Gastrocnemius medialis (tissue), 4 donors: ENCODE measurements at regions not wholly inside any gene's neighbourhood (a gene's known extent, or its start where the extent isn't known, plus 50 kb on each side); places are given as distances from the start of the nearest gene placed in this dataset.

Experiments
- ATAC-seq, 2 donors: fragments of 150-250 bp; one replicate each; pipeline ENCODE4 v1.9.1; 2016
- DNase-seq, 2 donors: peaks; one replicate each; pipeline ENCODE4 v3.0.0-alpha.2; 2019
- H3K27ac ChIP-seq, 4 donors: fragments of 200-600 bp; sonication (generic); 1 replicate in 1 of 4; 2 replicates in 3 of 4; pipeline ENCODE4 v1.5.1; 2016 to 2018; ENCODE audit warnings: mild to moderate bottlenecking in 2 of 4, moderate library complexity in 1 of 4
- H3K27me3 ChIP-seq, 3 donors: fragments of 200-600 bp; sonication (generic) in 2 of 3; 1 replicate in 1 of 3; 2 replicates in 2 of 3; pipeline versions ENCODE4 v1.5.1 to v1.6.0; 2016 to 2019; ENCODE audit warnings: mild to moderate bottlenecking in 1 of 3, moderate library complexity in 1 of 3
- H3K36me3 ChIP-seq, 2 donors: fragments of 200-600 bp; sonication (generic) in 1 of 2; one replicate each; pipeline ENCODE4 v1.5.1; 2017 to 2018
- H3K4me1 ChIP-seq, 2 donors: fragments of 200-600 bp; sonication (generic) in 1 of 2; one replicate each; pipeline ENCODE4 v1.5.1; 2016 to 2017; ENCODE audit warnings: mild to moderate bottlenecking in 2 of 2
- H3K4me3 ChIP-seq, 4 donors: fragments of 200-600 bp; sonication (generic) in 3 of 4; 1 replicate in 1 of 4; 2 replicates in 3 of 4; pipeline ENCODE4 v1.5.1; 2016 to 2019; ENCODE audit warnings: mild to moderate bottlenecking in 2 of 4
- H3K9me3 ChIP-seq, 3 donors: fragments of 200-600 bp; sonication (generic) in 2 of 3; 1 replicate in 1 of 3; 2 replicates in 2 of 3; pipeline ENCODE4 v1.5.1; 2016 to 2019
- POLR2A ChIP-seq, 2 donors: fragments of 450-650 bp; IDR thresholded peaks; one replicate each; pipeline ENCODE4 v1.6.1; 2017; ENCODE audit warnings: antibody characterized with exemption in 2 of 2, mild to moderate bottlenecking in 2 of 2, moderate library complexity in 2 of 2
- in situ Hi-C, 4 donors: fragments of 200-750 bp; cut with MboI; loops; one replicate each; pipeline versions ENCODE4 v1.15.0 to v1.8.0; 2017; ENCODE audit warnings: low sequenced_read_pairs in 4 of 4
- intact Hi-C: fragments of 100-400 bp; cut with DNase I; formaldehyde crosslinking; loops from one replicate; pipeline ENCODE4 v1.15.1; 2023; ENCODE audit warnings: low total_unique reads
- TF ChIP-seq, protein P1 (sequence below), 5 experiments: fragments of 450-650 bp in 3 of 5; fragments of 200-600 bp in 2 of 5; sonication (generic) in 2 of 5; IDR thresholded peaks in 4 of 5; conservative IDR thresholded peaks in 1 of 5; 1 replicate in 4 of 5; 2 replicates in 1 of 5; pipeline ENCODE4 v1.5.1; 2016 to 2019; ENCODE audit warnings: antibody characterized with exemption in 5 of 5, mild to moderate bottlenecking in 3 of 5, moderate library complexity in 3 of 5

DNA sequence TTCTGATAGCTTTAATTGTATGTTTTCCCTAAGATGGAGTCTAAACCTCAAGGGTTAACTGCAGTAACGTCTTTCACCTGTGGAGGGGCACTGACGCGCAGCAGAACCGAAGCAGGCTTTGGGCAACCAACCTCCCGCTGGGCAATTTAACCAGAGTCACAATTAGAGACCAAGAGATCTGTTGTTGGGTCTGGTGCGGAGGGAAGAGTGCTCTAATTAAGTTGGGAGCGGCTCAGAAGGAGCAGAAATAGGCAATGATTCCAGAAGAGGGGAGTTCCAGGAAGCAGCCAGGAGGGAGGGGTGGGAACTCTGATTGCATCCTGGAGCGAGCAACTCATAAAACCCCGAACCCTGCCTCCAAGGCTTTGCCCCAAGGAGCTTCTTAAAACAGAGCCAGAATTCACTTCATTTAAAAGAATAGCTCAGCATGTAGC is 245.8 kb downstream of the PAX3 start:
- DNase-seq, result no peak
- no peaks in the 10 kb centered on the region for H3K4me1 ChIP-seq
- H3K9me3 ChIP-seq, result no peaks in the 10 kb centered on the region
- H3K4me3 ChIP-seq, result no peak overlapping the region
- in situ Hi-C loops, result loop anchor here (10.0 to 25.0 kb wide), 5 partner anchors 252 to 562 kb away; a partner anchor contains a TSS
- H3K27ac ChIP-seq, result no peak overlapping the region
- intact Hi-C loops, result no loop called here
- H3K36me3 ChIP-seq, result no peaks in the 10 kb centered on the region
- TF ChIP-seq, protein P1, sequence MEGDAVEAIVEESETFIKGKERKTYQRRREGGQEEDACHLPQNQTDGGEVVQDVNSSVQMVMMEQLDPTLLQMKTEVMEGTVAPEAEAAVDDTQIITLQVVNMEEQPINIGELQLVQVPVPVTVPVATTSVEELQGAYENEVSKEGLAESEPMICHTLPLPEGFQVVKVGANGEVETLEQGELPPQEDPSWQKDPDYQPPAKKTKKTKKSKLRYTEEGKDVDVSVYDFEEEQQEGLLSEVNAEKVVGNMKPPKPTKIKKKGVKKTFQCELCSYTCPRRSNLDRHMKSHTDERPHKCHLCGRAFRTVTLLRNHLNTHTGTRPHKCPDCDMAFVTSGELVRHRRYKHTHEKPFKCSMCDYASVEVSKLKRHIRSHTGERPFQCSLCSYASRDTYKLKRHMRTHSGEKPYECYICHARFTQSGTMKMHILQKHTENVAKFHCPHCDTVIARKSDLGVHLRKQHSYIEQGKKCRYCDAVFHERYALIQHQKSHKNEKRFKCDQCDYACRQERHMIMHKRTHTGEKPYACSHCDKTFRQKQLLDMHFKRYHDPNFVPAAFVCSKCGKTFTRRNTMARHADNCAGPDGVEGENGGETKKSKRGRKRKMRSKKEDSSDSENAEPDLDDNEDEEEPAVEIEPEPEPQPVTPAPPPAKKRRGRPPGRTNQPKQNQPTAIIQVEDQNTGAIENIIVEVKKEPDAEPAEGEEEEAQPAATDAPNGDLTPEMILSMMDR (IDR thresholded peaks at IDR 0.05 in 4 of 5, conservative IDR thresholded peaks at IDR 0.05 in 1 of 5), result no peak
- no peak for TF ChIP-seq POLR2A (IDR thresholded peaks at IDR 0.05)
- no peak for ATAC-seq
- H3K27me3 ChIP-seq, result peaks cover 3 to 8% (median 5%) of the 10 kb centered on the region in 3 donors

DNA sequence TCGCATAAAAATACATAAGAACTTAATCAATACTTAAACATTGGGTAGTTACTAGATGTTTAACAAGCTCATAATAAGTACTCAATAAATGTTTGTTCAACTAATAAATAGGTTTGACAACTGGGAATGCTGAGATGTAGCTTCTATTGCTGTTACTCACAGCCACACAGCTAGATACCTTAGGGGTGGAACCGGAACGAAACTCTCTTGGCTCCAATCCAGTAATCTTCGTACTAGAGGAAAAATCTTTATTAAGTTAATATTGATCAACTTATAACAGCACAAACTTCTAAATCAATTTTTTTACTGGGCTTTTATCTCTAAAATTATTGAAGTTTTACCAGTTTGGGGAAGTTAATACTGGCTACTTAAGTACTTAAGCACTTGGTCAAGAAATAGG is 247.8 kb downstream of the PAX3 start:
- Histone ChIP-seq H3K4me1 (no peaks in the 10 kb centered on the region), H3K27me3 (peaks cover 3 to 8% (median 3%) of the 10 kb centered on the region in 3 donors), H3K4me3 (no peak overlapping the region), H3K27ac (no peak overlapping the region), H3K9me3 (no peaks in the 10 kb centered on the region), H3K36me3 (no peaks in the 10 kb centered on the region)
- in situ Hi-C loops (loop anchor here (10.0 to 25.0 kb wide), 5 partner anchors 254 to 564 kb away; a partner anchor contains a TSS), intact Hi-C loops (no loop called here)
- no peak for DNase-seq
- no peak for ATAC-seq
- no peak for TF ChIP-seq POLR2A (IDR thresholded peaks at IDR 0.05)
- TF ChIP-seq, protein P1 (IDR thresholded peaks at IDR 0.05 in 4 of 5, conservative IDR thresholded peaks at IDR 0.05 in 1 of 5), result no peak

DNA sequence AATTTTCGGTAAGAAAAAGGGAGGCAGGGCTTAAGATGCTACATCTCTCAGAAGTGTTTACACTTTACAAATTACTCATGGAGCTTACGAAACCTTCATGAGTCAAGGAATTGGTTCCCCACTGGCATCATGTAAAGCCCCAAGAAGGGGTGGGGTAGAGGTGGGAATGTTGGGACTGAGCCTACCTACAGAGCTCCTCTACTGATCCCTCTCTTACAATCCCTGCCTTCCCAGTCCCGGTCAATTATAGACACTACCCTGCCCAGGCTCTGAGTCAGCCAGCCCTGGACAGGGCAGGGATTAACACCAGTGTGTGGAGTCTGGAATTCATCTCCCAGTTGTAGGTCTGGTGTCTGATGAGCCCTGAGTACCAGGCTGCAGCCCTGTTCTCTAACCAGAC is 248.9 kb downstream of the PAX3 start:
- intact Hi-C loops, result no loop called here
- DNase-seq, result no peak
- in situ Hi-C loops, result loop anchor here (10.0 to 25.0 kb wide), 5 partner anchors 255 to 565 kb away; a partner anchor contains a TSS
- ATAC-seq, result no peak
- Histone ChIP-seq H3K27me3 (peaks cover 2 to 8% (median 3%) of the 10 kb centered on the region in 3 donors), H3K9me3 (no peaks in the 10 kb centered on the region), H3K36me3 (no peaks in the 10 kb centered on the region), H3K4me3 (no peak overlapping the region), H3K4me1 (no peaks in the 10 kb centered on the region), H3K27ac (no peak overlapping the region)
- TF ChIP-seq, protein P1 (IDR thresholded peaks at IDR 0.05 in 4 of 5, conservative IDR thresholded peaks at IDR 0.05 in 1 of 5), result no peak
- no peak for TF ChIP-seq POLR2A (IDR thresholded peaks at IDR 0.05)

DNA sequence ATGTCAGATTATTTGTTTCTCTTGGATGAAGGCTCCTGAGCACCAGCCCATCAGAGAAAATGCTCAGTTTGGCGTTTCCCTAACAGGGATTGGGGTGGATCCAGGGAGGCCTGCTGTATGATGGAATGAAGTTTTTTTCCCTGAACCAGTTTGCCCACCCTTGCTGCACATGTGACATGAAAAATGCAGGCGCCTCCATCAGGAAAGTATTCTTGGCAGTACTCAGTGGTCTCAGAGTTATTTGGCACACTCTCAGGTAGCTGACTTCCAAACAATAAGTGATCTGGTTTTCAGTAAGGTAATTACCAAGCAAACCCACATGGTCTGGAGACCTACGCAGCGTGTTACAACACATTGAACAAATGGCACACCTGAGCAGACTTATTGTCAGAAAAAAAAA is 254.9 kb downstream of the PAX3 start:
- Histone ChIP-seq H3K4me3 (no peak overlapping the region), H3K27ac (no peak overlapping the region), H3K27me3 (no peaks in the 10 kb centered on the region), H3K4me1 (no peaks in the 10 kb centered on the region), H3K9me3 (no peaks in the 10 kb centered on the region), H3K36me3 (no peaks in the 10 kb centered on the region)
- intact Hi-C loops, result no loop called here
- ATAC-seq (no peak), DNase-seq (no peak)
- no peak for TF ChIP-seq POLR2A (IDR thresholded peaks at IDR 0.05)
- TF ChIP-seq, protein P1 (IDR thresholded peaks at IDR 0.05 in 4 of 5, conservative IDR thresholded peaks at IDR 0.05 in 1 of 5), result no peak
- in situ Hi-C loops, result no loop called here

DNA sequence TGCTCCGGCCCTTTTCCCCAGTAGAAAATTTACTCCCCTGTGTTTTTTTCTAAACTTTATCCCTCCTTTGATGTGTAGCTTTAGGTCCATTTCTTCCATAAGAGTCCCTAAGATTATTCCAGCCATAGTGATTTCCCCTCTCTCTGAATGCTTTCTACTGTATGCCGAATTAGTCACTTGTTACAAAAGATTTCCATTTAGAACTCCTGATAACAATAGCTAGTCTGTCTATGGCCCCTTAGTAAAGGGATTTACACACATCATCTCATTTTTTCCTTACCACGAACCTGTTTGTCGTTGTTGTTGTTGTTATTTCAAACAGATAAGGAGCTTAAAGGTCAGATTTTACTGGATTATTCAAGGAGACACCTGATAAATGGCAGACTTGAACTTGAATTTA is 256.1 kb downstream of the PAX3 start:
- no peak for TF ChIP-seq POLR2A (IDR thresholded peaks at IDR 0.05)
- TF ChIP-seq, protein P1 (IDR thresholded peaks at IDR 0.05 in 4 of 5, conservative IDR thresholded peaks at IDR 0.05 in 1 of 5), result no peak
- Histone ChIP-seq H3K36me3 (no peaks in the 10 kb centered on the region), H3K4me3 (no peak overlapping the region), H3K27ac (no peak overlapping the region), H3K9me3 (no peaks in the 10 kb centered on the region), H3K4me1 (no peaks in the 10 kb centered on the region), H3K27me3 (no peaks in the 10 kb centered on the region)
- intact Hi-C loops, result no loop called here
- DNase-seq (no peak), ATAC-seq (no peak)
- in situ Hi-C loops, result no loop called here
